ENCODE measurements at regions not wholly inside any gene's neighbourhood (a gene's known extent, or its start where the extent isn't known, plus 50 kb on each side); places are given as distances from the start of the nearest gene placed in this dataset.
"Not testable (repeated sequence)": the region's sequence is repeated elsewhere in the genome, so short reads cannot be mapped to it uniquely, and the experiment has no call there.

DNA sequence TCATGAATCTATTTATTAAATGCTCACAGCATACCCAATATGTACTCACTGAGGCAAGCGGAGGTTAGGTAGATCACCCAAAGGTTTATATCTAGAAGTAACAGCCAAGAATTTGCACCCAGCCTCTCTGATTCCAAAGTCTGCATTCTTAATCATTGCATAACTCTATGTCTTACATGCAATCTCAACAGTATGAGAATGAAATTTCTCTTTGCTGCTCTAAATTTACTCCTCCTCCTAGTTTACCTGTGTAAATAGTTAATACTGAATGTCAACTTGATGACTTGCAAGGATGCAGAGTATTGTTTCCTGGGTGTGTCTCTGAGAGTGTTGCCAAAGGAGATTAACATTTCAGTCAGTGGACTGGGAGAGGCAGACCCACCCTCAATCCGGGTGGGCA, 840.6 kb downstream of the BRINP3 start:
- DNase-seq: no peak

DNA sequence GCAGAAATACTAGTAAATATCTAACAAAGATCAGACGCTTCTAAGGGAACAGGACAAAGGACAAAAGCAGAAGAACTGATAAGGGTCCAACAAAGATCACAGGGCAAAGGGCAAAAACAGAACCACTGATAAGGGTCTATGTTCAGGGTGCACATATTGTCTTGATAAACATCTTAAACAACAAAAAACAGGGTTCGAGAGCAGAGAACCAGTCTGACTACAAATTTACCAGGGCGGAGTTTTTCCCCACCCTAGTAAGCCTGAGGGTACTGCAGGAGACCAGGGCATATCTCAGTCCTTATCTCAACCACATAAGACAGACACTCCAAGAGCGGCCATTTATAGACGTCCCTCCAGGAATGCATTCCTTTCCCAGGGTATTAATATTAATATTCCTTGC, 833.5 kb downstream of the BRINP3 start:
- DNase-seq: not testable (repeated sequence)

DNA sequence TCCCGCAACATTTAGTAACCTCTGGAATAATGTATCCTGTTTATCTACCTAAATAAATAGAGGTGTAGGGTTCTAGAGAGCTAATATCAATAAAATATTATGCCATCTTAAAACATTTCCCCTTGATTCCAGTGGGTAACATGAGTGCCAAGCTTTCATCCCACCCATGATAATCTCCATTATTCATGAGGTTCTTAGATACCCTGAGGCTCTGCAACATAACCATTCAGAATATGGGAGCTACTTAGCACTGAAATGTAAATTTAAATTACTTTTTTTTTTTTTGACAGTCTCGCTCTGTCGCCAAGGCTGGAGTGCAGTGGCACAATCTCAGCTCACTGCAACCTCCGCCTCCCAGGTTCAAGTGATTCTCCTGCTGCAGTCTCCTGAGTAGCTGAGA, 832.7 kb downstream of the BRINP3 start:
- DNase-seq: no peak

DNA sequence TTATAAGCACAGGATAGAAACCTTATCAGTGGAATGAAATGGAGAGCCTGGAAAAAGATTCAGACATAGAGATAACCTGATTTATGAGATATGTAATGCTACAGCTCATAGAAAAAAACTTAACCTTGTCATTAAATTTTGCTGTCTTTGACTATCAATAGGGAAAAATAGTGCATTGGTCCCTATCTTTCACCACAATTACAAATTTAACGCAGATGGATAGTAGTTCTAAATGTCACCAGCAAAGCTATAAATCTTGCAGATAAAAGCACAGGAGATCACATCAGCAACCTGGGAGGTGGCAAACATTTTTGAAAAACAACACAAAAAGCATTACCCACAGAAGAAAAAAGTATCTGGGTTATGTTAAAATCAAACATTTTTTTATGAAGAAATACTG, 831.6 kb downstream of the BRINP3 start:
- DNase-seq: no peak

DNA sequence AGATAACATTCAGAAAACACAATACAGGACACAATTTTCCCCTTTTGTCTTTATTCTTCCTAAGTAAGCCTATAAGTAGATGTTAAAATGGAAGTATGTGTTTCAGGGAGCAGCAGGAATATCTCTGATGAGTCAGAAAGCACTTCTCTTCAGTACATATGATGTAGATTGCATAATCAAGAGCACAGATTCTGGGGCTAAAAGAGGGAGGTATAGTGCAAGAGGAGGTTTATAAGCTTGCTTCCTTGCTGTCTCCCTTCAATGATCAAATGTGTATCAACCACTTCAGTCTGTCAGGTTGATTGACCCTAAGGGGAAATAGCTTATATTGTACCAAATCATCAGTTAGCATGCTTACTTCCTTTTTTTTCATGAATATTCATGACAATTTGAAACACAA, 822.8 kb downstream of the BRINP3 start:
- DNase-seq: no peak

DNA sequence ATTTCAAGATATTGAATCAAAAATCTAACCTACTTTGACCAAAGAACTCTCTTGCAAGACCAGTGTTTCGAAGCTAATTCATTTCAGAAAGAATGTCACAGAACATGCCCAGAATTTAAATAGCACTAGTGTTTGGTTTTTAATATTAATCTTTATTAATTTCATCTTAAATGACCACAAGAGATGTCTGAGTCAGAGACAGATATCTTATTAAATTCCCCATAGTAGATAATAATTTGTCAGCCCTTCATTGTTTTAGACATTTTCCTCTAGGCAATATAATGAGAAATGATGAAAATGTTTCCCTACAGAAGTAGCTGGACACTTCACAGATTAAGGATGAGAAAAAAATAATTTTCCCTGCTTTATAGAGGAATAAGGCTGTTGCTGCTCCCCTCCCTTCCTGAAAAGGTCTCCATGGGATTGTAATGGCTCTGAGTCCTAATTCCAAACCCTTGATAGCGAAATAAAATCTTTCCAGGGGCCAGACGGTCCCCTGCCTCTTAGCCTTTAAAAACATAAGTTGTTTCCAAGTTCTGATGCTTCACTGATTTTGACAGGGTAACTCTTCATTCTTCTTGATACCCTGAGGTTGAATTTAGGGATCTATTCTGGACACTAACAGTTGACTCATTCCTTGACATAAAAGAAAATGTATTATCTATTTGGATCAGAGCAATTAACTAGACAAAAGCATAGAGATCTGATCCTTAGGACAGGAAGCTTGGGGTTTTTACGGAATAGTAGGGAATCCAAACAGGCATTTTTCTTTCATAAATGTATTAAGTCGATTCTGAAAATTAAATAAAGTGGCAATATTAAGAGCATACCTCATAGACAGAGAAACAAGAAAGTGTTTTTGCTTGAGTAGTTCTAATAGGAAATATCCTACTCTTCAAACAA, 820.8 kb downstream of the BRINP3 start:
- DNase-seq: no peak

DNA sequence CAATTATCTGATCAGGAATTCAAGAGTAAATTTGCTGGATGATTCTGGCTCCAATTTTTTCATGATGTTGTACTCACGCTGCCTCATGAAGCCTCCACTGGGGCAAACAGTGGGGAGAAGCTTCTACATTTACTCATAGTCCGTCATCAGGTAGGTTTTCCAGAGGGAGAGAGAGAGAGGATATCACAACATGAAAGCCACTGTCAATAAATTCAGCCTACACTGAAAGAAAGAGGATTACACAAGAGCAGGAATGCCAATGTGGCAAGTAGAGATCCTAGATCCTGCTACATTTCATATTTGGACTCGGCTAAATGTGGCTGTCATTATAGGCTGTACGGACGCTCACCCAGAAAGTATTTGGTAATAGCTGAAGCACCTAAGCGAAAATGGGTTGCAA, 819.9 kb downstream of the BRINP3 start:
- DNase-seq: no peak

DNA sequence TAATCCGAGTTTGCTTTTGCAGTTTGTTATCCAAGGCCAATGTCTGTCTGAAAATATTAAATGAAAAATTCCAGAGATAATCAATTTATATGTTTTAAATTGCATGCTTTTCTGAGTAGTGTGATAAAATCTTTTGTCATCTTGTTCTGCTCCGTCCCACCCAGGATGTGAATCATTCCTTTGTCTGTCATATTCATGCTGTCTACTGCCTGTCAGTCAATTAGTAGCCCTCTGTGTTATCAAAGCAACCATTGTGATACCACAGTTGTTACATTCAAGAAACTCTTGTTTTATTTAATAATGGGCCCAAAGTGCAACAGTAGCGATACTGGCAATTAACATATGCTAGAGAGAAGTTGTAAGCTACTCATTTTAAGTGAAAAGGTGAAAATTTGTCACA, 819.3 kb downstream of the BRINP3 start:
- DNase-seq: no peak

DNA sequence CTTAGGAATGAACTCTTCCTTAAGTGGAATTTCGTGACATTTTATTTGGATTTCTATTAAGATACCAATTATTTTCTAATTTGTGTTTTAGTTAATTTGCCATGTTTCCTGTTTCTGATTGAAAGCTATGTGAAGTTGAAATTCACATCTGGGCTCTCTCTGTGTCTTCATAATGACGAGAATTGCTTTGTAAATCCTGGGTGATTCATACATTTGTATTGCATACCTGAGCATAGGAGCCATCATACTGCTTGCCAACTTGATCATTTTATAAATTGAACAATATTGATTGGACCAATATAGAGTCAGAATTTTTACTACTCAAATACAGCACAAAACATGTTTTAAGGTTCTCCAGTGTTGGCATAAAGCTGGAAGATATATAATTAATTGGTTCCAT, 817.9 kb downstream of the BRINP3 start:
- DNase-seq: no peak

DNA sequence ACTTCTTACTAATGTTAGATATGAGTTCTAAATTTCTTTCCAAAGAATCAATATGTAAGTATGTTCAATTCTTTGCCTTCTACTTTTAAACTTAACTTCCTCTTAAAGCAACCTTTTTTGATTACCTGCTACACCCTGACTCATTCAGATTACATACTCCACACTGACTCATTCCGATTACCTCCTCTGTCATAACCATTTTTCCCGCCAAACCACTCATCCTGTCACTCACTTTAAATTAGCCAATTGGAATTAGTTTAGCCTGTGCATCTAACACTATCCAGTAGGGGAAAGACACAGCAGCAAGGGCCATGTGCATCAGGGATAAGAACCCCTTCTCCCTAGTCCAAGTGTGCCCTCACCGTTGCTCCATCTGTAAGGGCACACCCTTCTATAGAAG, 815.5 kb downstream of the BRINP3 start:
- DNase-seq: no peak

DNA sequence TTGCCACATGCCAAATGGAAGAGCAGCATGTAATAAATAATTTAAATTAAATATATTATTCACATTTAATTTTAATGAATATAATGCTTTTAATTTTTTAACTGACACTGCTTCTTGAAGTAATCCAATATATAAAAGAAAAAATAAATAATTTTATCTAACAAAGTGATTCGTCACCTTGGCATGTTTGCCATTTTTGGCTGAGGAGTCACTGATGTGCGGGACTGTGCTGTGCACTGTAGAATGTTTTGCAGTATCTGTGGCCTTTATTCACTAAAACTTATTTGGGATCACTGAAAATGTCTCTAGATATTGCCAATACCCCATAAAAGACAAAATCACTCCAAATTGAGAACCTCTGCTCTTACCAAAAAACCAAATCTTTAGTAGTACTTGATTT, 807.8 kb downstream of the BRINP3 start:
- DNase-seq: no peak

DNA sequence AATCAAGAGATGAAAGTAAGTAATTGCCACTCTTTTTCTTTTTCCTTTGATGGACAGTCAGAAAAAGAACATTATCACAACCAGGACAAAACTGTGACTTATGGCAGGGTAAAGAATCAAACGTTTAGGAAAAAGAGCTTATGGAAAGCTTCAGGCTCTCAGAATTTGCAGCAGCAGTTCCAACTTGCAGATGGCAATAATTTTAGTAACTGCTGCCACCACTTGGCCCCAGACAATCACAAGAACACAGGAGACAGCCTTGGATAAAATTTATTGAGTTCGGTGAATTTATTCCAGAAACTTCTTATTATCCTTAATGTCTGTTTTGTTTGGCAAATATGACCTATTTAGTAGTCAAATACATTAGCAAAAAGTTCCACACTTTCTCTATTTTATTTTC, 804.4 kb downstream of the BRINP3 start:
- DNase-seq: no peak

DNA sequence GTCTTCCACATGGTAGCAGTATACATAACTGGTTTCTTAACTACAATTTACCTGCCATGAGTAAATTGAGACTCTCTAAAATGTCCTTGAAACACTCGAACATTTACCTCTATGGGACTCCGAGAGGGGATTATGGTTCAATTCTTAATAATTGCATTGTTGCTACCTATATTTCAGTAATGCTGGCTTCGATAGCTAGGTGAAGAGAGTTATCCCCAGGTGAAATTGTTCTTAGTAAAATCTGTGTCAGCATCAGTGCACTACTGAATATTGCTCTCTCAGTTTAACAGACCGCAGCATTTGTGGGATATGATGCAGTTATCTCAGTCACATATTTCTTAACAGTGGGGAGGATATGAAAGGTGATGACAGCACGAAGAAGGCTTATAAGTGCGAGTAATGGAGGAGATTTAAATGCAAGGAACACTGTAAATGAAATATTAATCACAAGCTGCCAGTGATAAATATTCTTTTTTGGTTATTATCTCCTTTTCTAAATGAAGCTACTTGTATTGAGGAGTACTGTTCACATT, 801.9 kb downstream of the BRINP3 start:
- DNase-seq: no peak

DNA sequence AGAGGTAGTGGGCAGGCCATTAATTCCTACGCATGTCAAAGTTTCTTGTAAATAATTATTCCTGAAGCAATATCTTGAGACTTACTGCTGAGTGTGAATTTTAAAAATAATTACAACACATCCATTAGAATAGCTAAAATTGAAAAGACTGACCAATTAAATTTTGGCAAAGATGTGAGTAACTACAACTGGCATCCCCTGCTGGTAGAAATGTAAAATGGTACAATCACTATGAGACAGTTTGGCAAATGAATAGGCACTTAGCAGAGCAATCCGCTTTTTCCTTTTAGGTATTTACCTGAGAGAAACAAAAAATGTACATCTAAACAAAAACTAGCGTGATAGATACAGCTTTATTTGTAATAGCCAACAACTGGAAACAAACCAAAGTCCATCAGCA, 798.9 kb downstream of the BRINP3 start:
- DNase-seq: no peak

DNA sequence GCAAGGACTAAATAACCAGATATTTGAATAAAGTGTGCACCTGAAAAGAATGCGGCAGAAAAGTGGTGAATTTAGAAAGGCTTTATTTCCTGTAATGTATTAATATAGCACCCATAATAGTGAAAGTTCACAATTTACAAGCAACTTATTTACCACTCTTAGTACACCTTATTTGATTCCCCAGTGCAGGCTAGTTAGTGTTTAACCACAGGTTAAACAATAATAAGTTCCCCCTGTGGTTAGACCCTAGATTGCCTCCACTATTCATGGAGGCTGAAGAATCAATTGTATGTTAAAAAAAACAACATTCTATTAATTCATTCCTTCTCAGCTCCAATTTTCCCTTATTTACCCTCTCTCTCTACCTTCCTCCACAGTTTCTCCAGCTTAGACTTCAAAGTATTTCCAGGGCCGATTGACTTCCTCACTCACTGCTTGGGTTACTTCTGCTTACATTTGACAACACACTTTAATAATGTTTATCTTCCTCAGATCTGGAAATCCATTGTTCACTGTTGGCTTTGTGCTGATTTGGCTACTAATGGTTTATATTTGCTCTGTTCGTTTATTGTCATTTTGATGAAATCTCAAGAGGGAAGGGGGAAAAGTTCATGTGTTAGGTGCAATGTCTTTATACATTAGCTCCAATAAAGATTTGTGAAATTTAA, 796.3 kb downstream of the BRINP3 start:
- DNase-seq: no peak

DNA sequence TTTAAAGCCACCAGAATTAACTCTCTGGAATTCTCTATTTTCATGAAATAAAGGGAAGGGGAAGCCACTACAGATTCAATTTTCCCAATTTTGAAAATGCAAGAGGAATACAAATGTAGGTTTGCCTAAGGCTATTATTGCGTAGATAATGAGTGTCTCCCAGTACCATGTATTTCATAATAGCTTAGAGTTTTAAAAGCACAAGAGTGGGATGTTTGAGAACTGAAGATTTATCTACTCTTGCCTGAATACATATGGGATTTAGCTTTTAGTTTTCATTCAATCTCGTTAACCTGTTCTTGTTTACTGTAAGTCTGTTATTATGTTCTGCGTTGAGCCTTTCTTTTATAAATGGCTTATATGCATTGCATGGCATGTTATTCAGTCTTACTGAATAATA, 795.1 kb downstream of the BRINP3 start:
- no peak for DNase-seq

DNA sequence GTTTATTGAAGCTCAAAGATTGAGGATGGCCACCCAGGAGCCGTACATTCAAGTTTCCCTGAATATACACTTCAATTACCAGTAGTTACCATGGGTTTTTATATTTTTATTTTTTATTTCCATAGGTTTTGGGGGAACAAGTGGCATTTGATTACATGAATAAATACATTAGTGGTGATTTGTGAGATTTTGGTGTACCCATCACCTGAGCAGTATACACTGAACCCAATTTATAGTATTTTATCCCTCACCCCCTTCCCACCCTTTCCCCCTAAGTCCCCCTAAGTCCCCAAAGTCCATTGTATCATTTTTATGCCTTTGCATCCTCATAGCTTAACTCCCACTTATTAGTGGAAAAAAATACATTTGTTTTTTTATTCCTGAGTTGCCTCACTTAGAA, 791.4 kb downstream of the BRINP3 start:
- DNase-seq: no peak

DNA sequence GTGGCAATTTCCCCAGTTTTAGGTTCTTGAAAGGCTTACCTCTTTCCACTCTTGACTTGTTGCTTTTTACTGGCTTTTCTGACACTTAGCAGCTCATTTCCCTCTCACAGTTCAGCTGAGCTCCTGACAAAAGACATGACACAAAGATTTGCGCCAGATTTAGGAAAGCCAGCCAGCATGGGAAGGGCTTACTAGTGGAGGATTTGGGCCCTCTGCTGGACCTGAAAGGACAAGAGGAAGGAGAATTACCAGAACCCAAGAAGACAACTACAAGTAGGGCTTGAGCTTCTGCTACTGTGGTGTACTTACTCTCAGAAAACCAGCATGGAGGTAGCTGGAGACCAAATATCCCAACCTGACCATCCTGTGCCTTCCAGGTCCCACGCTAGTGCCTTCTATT, 784.5 kb downstream of the BRINP3 start:
- DNase-seq: no peak

DNA sequence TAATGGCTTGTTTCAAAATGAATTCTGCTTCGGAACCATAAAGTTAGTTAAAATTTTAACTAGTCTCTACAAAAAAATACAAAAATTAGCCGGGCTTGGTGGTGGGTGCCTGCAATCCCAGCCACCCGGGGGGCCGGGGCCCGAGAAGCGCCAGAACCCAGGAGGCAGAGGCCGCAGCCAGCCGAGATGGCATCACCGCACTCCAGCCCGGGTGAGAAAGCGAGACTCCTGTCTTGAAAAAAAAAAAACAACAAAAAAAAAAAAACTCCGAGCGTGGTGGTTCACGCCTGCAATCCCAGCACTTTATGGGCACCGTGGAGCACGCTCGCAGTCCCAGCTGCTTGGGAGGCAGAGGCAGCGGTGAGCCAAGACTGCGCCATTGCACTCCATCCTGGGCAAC, 781.4 kb downstream of the BRINP3 start:
- no peak for DNase-seq

DNA sequence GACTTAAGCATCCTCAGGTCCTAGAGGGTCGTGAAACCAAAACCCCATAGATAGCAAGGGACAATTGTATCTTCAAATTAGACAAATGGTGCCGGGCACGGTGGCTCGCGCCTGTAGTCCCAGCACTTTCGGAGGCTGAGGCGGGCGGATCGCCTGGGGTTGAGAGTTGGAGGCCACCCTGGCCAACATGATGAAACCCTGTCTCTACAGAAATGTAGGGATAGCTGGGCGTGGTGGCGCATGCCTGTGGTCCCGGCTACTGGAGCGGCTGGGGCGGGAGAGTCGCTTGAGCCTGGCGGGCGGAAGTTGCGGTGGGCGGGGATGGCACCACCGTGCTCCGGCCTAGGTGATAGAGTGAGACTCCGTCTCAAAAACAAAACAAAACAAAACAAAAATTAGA, 780.6 kb downstream of the BRINP3 start:
- DNase-seq: no peak

DNA sequence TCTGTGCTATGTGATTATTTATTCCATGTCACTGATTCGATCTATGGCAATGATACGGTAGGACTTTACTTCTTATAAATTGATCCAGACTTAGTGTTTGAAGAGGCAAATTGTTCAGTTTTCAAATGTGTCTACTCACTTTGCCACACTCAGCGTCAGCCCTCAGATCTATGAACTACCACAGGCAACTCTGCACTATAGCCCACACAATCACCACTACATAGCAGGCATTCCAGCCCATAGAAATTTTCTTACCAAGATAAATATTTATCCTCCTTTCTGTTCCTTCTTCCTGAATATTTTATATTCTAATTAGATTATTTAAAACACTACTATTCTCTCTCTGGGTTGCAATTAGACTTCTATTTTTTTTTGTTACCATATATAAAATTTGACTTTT, 776.1 kb downstream of the BRINP3 start:
- DNase-seq: no peak

DNA sequence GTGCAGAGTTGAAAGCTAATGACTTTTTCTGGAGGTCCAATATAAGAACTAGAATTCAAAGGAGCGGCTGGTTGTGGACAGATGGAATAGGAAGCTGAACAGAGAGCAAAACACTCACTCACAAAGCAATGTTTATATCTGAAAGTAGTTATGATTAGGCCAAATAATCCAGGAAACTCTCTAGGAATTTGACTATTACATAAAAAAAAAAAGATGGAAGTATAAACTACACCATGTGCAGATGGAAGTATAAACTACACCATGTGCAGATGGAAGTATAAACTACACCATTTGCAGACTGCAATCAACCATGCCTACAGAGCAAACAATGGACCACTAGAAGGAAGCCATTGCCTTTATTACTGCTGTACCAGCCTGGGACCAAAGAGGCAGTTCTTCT, 771.1 kb downstream of the BRINP3 start:
- DNase-seq: no peak

DNA sequence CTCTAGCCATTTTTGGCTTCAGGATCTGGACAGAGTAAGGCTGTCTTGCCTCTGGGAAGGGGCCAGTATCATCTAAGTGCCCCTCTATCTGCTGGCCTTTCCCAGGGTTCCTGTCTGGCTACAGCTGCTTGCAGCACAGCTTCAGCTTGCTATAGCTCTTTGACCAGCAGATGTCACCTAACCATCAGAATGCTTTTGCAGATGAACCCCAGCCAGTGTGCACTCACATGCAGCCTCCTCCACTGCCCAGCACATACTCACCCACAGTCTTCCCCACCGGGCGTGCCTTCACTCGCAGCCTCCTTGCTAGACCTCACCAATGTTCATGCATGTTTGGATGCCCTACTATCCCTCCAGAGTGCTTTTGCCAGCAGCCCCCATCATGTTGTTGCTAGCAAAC, 769.0 kb downstream of the BRINP3 start:
- DNase-seq: no peak

DNA sequence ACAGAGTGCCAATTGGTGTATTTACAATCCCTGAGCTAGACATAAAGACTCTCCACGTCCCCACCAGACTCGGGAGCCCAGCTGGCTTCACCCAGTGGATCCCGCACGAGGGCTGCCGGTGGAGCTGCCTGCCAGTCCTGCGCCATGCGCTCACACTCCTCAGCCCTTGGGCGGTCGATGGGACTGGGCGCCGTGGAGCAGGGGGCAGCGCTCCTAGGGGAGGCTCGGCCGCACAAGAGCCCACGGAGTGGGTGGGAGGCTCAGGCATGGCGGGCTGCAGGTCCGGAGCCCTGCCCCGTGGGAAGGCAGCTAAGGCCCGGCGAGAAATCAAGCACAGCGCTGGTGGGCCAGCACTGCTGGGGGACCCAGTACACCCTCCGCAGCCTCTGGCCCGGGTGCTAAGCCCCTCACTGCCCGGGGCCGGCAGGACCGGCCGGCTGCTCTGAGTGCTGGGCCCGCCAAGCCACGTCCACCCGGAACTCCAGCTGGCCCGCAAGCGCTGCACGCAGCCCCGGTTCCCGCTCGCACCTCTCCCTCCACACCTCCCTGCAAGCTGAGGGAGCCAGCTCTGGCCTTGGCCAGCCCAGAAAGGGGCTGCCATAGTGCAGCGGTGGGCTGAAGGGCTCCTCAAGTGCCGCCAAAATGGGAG, 759.4 kb downstream of the BRINP3 start:
- DNase-seq: not testable (repeated sequence)

Measured in NCI-H1436 (cell line).